GM19463 (cell line): ENCODE measurements at regions not wholly inside any gene's neighbourhood (a gene's known extent, or its start where the extent isn't known, plus 50 kb on each side); places are given as distances from the start of the nearest gene placed in this dataset.
"Not testable (repeated sequence)": the region's sequence is repeated elsewhere in the genome, so short reads cannot be mapped to it uniquely, and the experiment has no call there.

Experiments used
- ATAC-seq: cut with Tn5 transposase; IDR thresholded peaks from one replicate; pipeline ENCODE4 v1.9.1; 2021; ENCODE audit warnings: mild to moderate bottlenecking, moderate library complexity; ENCODE audit not compliant: unreplicated experiment

GRCh38 chr18:9047715-9048114 is 54.8 kb upstream of the NDUFV2 start:
- ATAC-seq = no peak

- ATAC-seq = no peak
Measured at GRCh38 chr18:9048236-9048635, 54.3 kb upstream of the NDUFV2 start.

- no peak for ATAC-seq
Measured at GRCh38 chr18:9048808-9049494, 53.5 kb upstream of the NDUFV2 start.

- ATAC-seq = no peak
Measured at GRCh38 chr18:9049495-9049809, 53.0 kb upstream of the NDUFV2 start.

GRCh38 chr18:9050628-9051284 is 51.7 kb upstream of the NDUFV2 start:
- ATAC-seq = not testable (repeated sequence)
